KMS-11 (cell line): ENCODE measurements at regions not wholly inside any gene's neighbourhood (a gene's known extent, or its start where the extent isn't known, plus 50 kb on each side); places are given as distances from the start of the nearest gene placed in this dataset.

Experiments
- H2AFZ ChIP-seq: fragments of 200-600 bp; sonication (generic); 2 replicates; pipeline ENCODE4 v1.6.1; 2016; ENCODE audit warnings: antibody characterized with exemption, mixed run types, low read depth
- H3K27ac ChIP-seq: fragments of 200-600 bp; sonication (generic); 2 replicates; pipeline ENCODE4 v1.6.1; 2016; ENCODE audit warnings: mild to moderate bottlenecking, mixed run types
- H3K27me3 ChIP-seq: fragments of 200-600 bp; sonication (generic); 2 replicates; pipeline ENCODE4 v1.6.1; 2017; ENCODE audit warnings: mild to moderate bottlenecking, low read depth, mixed run types, moderate library complexity; ENCODE audit not compliant: insufficient read depth
- H3K36me3 ChIP-seq: fragments of 200-600 bp; sonication (generic); 2 replicates; pipeline ENCODE4 v1.6.1; 2017; ENCODE audit warnings: mild to moderate bottlenecking, mixed run types; ENCODE audit not compliant: insufficient read depth
- H3K4me1 ChIP-seq: fragments of 200-600 bp; sonication (generic); 2 replicates; pipeline ENCODE4 v1.6.1; 2016; ENCODE audit warnings: mild to moderate bottlenecking, low read depth, mixed run types; ENCODE audit not compliant: poor library complexity, severe bottlenecking
- H3K4me2 ChIP-seq: fragments of 200-600 bp; sonication (generic); 2 replicates; pipeline ENCODE4 v1.7.0; 2016; ENCODE audit warnings: mild to moderate bottlenecking, mixed run types
- H3K4me3 ChIP-seq: fragments of 200-600 bp; sonication (generic); IDR thresholded peaks from 2 replicates; pipeline ENCODE4 v1.6.1; 2017; ENCODE audit warnings: low read depth, low read length, mixed read lengths; ENCODE audit not compliant: insufficient read depth
- H3K79me2 ChIP-seq: fragments of 200-600 bp; sonication (generic); 2 replicates; pipeline ENCODE4 v1.6.1; 2016; ENCODE audit warnings: low read depth, mixed run types; ENCODE audit not compliant: insufficient read depth
- H3K9ac ChIP-seq: fragments of 200-600 bp; sonication (generic); 2 replicates; pipeline ENCODE4 v1.6.1; 2016; ENCODE audit warnings: mild to moderate bottlenecking, mixed run types
- H4K20me1 ChIP-seq: fragments of 200-600 bp; sonication (generic); 2 replicates; pipeline ENCODE4 v1.6.1; 2016; ENCODE audit warnings: mild to moderate bottlenecking, mixed run types; ENCODE audit not compliant: insufficient read depth
- TF ChIP-seq, protein P1 (sequence below): fragments of 200-600 bp; sonication (generic); conservative IDR thresholded peaks from 2 replicates; pipeline ENCODE4 v1.6.1; 2017; ENCODE audit warnings: low read depth, mild to moderate bottlenecking, antibody characterized with exemption, low read length, moderate library complexity, mixed read lengths

DNA sequence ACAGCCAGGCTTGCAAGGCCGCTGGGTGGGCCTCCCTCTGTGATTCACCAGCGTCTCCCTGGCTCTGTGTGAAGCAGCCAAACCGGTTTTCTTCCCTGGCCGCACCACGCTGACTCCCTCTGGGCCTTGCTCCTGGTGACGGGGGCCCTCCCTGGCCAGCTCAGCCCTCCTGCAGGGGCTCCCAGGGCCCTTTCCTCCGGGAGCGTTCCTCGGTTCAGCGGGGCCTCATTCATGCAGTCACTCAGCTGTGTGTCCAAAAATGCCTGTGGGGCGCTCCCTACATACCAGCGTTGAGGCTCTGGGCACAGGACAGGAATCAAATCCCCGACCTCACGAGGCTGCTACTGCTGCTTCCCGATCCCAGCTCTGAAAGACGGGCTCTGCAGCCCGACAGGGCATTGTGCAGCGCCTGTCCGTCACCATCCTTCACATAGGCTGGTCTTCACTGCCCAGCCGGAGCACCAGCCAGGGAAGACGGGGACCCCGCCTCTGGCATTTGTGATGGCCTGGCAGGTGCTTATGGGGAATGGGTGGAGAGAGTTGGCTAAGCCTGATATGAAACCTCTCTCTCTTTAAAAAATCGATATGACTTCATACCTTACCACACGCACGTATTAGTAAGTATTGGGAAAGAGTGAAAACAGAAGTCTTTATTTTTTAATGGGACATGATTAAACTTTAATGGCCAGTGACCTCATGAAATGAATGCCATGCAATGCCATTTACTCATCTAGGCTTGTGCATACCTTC is 110.0 kb upstream of the SHH start:
- Histone ChIP-seq H2AFZ (no peak overlapping the region), H3K4me1 (no peaks in the 10 kb centered on the region), H4K20me1 (no peaks in the 10 kb centered on the region), H3K4me3 (no peak overlapping the region), H3K9ac (no peak overlapping the region), H3K27me3 (no peaks in the 10 kb centered on the region; the same call in 1 of the 2 replicates), H3K4me2 (no peak overlapping the region), H3K36me3 (no peaks in the 10 kb centered on the region), H3K27ac (no peak overlapping the region), H3K79me2 (no peaks in the 10 kb centered on the region)
- TF ChIP-seq, protein P1, sequence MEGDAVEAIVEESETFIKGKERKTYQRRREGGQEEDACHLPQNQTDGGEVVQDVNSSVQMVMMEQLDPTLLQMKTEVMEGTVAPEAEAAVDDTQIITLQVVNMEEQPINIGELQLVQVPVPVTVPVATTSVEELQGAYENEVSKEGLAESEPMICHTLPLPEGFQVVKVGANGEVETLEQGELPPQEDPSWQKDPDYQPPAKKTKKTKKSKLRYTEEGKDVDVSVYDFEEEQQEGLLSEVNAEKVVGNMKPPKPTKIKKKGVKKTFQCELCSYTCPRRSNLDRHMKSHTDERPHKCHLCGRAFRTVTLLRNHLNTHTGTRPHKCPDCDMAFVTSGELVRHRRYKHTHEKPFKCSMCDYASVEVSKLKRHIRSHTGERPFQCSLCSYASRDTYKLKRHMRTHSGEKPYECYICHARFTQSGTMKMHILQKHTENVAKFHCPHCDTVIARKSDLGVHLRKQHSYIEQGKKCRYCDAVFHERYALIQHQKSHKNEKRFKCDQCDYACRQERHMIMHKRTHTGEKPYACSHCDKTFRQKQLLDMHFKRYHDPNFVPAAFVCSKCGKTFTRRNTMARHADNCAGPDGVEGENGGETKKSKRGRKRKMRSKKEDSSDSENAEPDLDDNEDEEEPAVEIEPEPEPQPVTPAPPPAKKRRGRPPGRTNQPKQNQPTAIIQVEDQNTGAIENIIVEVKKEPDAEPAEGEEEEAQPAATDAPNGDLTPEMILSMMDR = no peak

DNA sequence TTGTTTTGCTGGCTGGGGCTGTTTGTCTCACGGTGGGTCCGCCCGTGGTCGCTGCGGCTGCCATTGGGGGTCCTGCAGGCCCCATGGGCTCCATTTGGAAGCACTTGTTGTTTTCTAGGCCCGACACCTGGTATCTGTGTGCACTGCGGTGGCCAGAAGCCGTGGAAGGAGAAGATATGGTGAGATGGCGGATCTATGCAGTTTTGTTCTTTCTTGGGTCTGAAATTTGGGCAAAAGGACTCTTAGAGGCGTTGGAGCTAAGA is 109.5 kb upstream of the SHH start:
- H3K27me3 ChIP-seq = no peaks in the 10 kb centered on the region; the same call in 1 of the 2 replicates
- no peak overlapping the region for H3K27ac ChIP-seq

DNA sequence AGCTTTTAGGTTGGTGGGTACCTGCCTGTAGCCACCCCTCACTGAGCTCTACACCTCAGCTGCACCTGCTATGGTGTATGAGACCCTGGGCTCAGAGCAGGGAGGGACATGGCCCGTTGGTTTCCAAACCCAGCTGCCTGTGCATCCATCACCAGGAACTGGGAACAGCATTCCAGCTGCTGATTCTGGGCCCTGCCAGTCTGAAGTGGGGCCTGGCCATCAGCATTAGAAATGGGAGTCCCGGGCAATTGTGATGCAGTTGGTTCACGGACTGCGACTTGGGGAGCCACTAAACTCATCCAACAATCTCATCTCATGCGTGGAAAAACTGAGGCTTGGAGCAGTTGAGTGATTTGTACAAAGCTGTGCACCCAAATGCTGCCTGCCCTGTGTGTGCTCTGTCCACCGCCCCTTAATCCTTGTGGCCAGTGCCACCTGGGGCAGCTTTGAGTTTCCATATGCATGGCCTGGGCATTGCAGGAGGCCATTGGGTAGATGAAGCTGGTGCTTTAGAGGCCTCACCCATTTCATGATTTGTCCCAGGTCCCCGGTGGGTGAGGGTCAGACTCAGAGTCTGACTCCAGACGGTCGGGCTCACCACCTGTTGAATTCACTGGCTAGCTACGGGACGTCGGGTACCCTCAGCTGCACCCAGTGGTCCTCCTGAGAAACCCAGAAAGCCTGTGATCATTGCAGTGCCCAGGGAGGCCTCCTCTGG is 109.0 kb upstream of the SHH start:
- no peak overlapping the region for H3K4me3 ChIP-seq

More for the DNA sequence above, 109.5 kb upstream of the SHH start:
- TF ChIP-seq, protein P1 = no peak
- no peak overlapping the region for H3K4me2 ChIP-seq
- H3K36me3 ChIP-seq = no peaks in the 10 kb centered on the region
- no peaks in the 10 kb centered on the region for H3K79me2 ChIP-seq
- no peaks in the 10 kb centered on the region for H4K20me1 ChIP-seq
- H3K4me1 ChIP-seq = no peaks in the 10 kb centered on the region
- no peak overlapping the region for H3K4me3 ChIP-seq
- H2AFZ ChIP-seq = no peak overlapping the region
- no peak overlapping the region for H3K9ac ChIP-seq

DNA sequence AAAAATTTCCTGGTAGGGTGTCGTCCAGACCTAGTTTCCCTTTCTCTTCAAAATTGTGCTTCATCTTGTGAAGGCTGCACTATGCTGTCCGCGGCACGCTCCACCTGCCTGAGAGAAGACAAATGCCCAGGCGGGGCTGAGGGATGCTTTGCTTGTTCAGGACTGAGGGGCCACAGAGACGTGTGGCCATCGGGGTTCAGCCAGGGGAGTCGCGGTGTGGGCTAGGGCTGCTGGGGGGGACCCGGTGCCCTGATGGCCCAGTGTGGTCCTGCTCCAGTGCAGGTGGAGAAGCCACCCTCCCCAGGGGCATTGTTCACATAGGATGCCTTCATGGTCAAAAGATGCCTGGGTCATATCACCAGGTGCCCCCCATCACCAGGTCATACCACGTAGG is 107.8 kb upstream of the SHH start:
- Histone ChIP-seq H4K20me1 (no peaks in the 10 kb centered on the region), H3K4me1 (no peaks in the 10 kb centered on the region), H3K9ac (no peak overlapping the region), H2AFZ (no peak overlapping the region), H3K36me3 (no peaks in the 10 kb centered on the region), H3K79me2 (no peaks in the 10 kb centered on the region), H3K27me3 (no peaks in the 10 kb centered on the region; the same call in 1 of the 2 replicates), H3K4me2 (no peak overlapping the region), H3K4me3 (no peak overlapping the region), H3K27ac (no peak overlapping the region)
- TF ChIP-seq, protein P1 = no peak

More for the DNA sequence above, 109.0 kb upstream of the SHH start:
- no peaks in the 10 kb centered on the region for H3K36me3 ChIP-seq
- no peaks in the 10 kb centered on the region for H4K20me1 ChIP-seq
- H3K4me2 ChIP-seq = no peak overlapping the region
- no peak overlapping the region for H3K27ac ChIP-seq
- H3K9ac ChIP-seq = no peak overlapping the region
- H3K79me2 ChIP-seq = no peaks in the 10 kb centered on the region
- H2AFZ ChIP-seq = no peak overlapping the region
- TF ChIP-seq, protein P1 = no peak
- no peaks in the 10 kb centered on the region for H3K4me1 ChIP-seq
- no peaks in the 10 kb centered on the region; the same call in 1 of the 2 replicates for H3K27me3 ChIP-seq
